Activated CD4-positive, CD25-positive, alpha-beta regulatory T cell treated with anti-CD3 and anti-CD28 coated beads, Interleukin-2, amount 50 U/mL, for 24 hours (primary cell): ENCODE measurements at regions not wholly inside any gene's neighbourhood (a gene's known extent, or its start where the extent isn't known, plus 50 kb on each side); places are given as distances from the start of the nearest gene placed in this dataset.
"Not testable (repeated sequence)": the region's sequence is repeated elsewhere in the genome, so short reads cannot be mapped to it uniquely, and the experiment has no call there.

Experiments used
- ATAC-seq, 2 donors: fragments of 150-1000 bp; cut with Tn5 transposase; one replicate each; pipeline ENCODE4 v1.10.0; 2021; ENCODE audit warnings: mild to moderate bottlenecking in 1 of 2, moderate library complexity in 1 of 2

GRCh38 chr2:109669731-109670130 is 55.6 kb downstream of the SOWAHC start:
- no peak for ATAC-seq

DNA sequence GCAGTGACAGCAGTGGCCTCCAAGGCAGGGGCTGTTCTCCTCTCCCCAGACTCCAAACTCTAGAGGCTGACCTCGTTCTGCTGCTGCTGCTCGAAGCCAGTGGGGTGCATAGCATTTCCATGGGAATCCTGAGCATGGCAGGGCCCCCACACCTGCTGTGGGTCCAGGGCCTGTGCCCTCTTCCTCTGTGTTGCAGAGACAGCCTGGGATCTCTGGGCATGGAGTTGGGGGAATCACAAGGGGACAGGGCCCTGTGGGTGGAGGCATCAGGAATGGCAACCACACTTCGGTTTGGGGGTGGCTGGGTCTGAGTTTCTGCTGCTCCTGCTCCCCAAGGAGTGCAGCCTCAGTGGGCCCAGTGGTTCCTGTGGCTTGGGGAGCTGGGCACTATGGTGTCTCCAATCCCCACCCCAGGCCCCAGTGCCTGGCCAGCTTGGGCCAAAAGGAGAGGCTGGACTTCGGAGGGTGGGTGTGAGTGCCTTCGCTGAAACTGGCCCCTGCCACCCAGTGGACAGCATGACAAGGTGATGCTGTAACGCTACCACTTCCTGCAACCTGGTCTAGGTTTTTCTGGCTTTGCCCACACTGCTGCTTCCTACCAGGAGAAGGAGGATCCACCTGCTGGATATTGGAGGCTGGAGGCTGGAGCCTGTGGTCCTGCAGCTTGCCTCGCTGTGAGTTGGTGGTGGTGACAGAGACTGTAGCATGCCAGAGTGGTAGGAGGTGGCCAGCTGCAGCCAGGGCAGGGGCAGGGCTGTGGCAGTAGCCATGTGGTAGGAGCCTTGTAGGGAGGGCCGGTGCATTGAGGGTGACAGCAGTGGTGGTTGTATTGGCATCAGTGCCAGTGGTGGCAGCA is 56.6 kb downstream of the SOWAHC start:
- no peak for ATAC-seq

DNA sequence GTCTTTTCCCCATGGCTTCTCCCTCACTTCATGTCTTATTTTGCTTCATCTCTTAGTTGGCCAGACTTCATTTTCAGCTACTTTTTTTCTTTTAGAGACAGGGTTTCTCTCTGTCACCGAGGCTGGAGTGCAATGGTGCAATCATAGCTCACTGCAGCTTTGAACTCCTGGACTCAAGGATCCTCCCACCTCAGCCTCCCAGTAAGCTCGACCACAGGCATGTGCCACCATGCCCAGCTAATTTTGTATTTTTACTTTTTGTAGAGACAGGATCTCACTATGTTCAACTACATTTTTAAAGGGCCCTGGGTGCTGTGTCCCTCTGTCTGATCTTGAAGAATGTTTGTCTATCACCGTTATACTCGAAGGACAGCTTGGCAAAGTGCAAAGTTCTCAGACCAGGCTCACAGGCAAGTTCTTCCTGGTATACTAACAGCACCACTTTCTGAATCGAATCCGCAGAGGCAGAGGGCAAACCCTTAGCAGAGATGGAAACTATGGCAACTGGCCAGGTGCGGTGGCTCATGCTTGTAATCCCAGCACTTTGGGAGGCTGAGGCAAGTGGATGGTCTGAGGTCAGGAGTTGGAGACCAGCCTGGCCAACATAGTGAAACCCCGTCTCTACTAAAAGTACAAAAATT is 60.9 kb downstream of the SOWAHC start:
- ATAC-seq: no peak

GRCh38 chr2:109675666-109676345 is 61.6 kb downstream of the SOWAHC start:
- no peak for ATAC-seq

DNA sequence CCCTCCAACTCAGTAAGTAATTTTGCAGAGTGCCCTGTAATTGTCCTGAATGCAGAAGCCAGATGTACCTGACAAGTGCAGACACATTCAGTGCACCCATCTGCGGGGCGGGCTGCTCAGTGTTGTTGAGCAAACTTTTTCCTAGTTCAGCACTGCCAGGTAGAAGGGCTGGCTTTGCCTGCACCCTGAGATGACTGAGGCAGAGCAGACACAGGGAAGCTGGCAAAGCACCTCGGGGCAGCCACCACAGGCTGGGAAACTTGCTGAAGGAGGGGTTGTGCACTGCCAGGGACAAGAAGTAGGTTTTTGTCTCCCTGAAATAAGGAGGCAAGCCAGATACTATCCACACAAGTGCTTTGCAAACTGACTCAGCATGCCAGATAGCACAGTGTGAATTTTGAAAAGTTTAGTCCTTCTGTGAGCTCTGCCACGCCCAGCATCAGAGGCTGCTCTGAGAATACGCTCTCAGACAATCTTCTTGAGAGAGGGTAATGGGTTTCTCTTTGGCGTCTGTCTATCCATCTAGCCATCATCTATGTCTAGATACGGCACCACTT is 62.3 kb downstream of the SOWAHC start:
- ATAC-seq: no peak

- ATAC-seq: not testable (repeated sequence)
Observed at GRCh38 chr2:109677121-109677731, 63.1 kb downstream of the SOWAHC start.

DNA sequence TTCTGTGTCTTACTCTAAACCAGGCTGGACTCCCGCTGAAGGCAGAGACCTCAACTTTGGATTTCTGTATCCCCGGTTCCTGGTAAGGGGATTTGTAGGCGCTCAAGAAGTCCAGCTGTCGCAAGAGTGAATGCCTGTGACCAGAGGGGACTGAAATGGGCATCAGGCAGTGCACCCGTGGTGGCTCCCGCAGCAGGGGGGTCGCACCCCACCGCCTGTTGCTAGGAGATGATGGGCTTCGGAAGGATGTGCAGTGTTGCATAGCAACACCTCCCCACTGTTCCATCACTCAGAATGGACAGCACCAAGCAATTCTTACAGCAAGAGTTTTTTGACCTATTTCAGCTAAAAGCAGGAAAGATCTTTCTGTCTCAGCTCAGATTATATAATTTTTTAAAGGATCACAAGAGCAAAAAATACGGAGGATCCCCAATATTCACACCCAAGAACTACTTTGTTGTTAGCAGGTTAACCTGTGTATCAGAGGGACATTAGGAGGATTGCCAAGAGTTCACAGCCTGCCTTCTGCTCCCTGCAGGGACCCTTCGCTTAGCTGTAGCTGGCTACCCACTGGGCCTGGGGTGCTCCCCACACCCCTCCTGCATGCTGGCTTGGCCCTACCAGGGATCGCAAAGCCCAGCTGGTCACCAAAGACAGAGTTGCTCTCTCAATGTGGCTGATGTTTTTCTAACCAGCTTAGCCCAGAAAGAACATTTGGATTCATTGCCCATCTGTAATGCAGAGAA is 63.8 kb downstream of the SOWAHC start:
- no peak for ATAC-seq

GRCh38 chr2:109678724-109679201 is 64.6 kb downstream of the SOWAHC start:
- ATAC-seq: not testable (repeated sequence)

GRCh38 chr2:109679225-109679624 is 65.1 kb downstream of the SOWAHC start:
- ATAC-seq: no peak

DNA sequence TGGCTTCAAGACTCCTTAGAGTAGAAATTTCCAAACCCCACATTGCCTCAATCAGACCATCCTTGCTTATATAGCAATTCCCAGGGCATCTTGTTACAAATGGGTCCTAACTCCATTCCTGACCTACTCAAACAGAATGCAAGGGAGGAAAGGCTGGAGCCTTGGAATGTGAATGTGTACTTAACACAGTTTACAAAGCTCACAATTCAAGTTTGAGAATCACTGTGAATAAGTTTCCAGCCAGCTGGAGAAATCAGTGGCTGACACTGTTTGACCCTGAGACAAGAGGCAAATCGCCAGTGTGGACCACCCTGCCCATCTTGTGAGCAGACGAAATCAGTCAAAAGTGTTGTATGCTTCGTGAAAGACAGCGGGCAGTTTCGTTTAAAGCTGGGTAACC is 65.5 kb downstream of the SOWAHC start:
- ATAC-seq: no peak

GRCh38 chr2:109680523-109681297 is 66.5 kb downstream of the SOWAHC start:
- no peak for ATAC-seq

GRCh38 chr2:109681633-109682380 is 67.6 kb downstream of the SOWAHC start:
- ATAC-seq: no peak

GRCh38 chr2:109683452-109683851 is 69.3 kb downstream of the SOWAHC start:
- no peak for ATAC-seq

DNA sequence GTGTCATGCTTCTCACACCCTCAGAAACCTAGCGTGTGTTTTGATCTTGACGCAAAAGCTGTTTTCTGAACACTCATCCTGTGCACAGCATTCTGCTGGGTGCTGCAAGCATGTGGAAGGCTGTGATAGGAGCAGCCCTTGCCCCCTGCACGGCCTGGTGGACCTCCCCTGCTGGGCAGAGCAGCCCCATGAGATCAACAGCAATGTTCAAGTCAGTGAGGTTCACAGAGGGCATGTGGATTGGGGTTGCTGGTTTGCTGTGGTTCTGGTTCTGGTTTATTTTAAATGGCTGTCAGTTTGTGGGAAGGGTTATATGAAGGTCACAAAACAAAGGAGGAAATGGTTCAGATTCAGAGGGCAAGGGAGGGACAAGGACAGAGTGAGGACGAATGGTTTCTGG is 71.3 kb downstream of the SOWAHC start:
- no peak for ATAC-seq

- ATAC-seq: no peak
Observed at GRCh38 chr2:109686921-109687320, 72.8 kb downstream of the SOWAHC start.

- ATAC-seq: no peak
Observed at GRCh38 chr2:109689182-109689930, 75.2 kb downstream of the SOWAHC start.

GRCh38 chr2:109689973-109690372 is 75.8 kb downstream of the SOWAHC start:
- no peak for ATAC-seq

DNA sequence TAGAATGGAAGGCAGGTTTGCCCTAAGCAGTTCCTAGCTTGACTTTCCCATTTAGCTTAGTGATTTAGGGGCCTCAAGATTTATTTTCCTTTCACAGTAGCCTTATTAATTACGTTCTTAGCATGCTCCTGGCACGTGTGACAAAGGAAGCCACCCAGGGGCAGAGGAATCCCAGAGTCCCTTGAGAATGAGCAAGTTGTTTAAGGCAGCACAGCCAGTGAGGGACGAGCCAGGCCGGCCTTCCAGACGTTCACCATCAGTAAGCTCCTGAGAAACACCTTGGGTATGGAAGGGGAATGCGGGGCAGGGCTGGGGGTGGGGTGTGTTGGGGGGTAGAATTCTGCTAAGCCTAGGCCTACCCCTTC is 76.3 kb downstream of the SOWAHC start:
- ATAC-seq: no peak

DNA sequence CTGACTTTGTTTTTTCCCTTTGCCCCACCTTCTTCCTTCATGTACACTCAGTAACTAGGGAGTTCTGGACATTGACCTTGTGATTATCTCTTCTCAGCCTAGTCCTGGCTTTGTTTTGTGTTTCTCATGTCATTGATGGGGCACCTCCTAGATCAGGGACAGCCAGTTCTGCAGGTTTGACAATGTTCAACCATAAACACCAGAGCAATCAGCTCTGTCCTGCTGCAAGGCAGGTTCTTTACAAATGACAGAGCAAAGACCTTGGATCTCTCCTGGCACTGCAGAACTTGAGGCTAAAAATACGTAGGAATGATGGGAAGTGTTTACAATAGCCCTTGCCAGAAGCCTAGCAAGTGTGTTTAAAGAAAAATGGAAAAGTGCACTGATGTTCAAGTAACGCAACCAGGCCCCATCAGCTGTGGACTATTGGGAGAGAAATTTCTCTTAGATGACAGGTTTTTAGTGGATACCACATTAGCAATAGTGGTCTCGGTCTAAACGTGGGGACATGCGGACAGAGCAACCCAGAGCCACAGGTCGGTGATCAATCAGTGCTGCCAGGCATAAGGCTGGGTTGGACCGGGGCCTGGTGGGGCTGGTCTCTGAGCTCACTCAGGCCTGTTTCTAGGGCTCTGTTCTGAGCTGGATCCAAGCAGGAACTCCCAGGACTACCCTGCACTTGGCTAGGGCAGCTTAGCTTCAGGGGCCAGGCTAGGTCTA is 76.8 kb downstream of the SOWAHC start:
- no peak for ATAC-seq
